Psoas muscle (tissue), 7 donors: ENCODE measurements at regions not wholly inside any gene's neighbourhood (a gene's known extent, or its start where the extent isn't known, plus 50 kb on each side); places are given as distances from the start of the nearest gene placed in this dataset.

ENCODE experiments used
- ATAC-seq, 4 donors: fragments of 200-7000 bp; cut with Tn5 transposase; one replicate each; pipeline ENCODE4 v1.9.1; 2020; ENCODE audit warnings: moderate library complexity in 3 of 4, mild to moderate bottlenecking in 2 of 4
- DNase-seq, 2 donors: peaks; one replicate each; pipeline ENCODE4 v3.0.0-alpha.2; 2020
- H3K27ac ChIP-seq: fragments of 200-600 bp; one replicate; pipeline ENCODE4 v1.8.0; 2022
- H3K27me3 ChIP-seq, 3 donors: fragments of 200-600 bp in 1 of 3; one replicate each; pipeline versions ENCODE4 v1.6.1 to v1.8.0; 2013 to 2022; ENCODE audit warnings: low read length in 2 of 3, mild to moderate bottlenecking in 2 of 3, moderate library complexity in 1 of 3; ENCODE audit not compliant: insufficient read depth in 3 of 3
- H3K36me3 ChIP-seq, 2 donors: fragments of 200-600 bp in 1 of 2; one replicate each; pipeline versions ENCODE4 v1.6.1 to v1.8.0; 2013 to 2022; ENCODE audit warnings: low read depth in 1 of 2, mild to moderate bottlenecking in 1 of 2, moderate library complexity in 1 of 2; ENCODE audit not compliant: insufficient read depth in 1 of 2
- H3K4me1 ChIP-seq: fragments of 200-600 bp; one replicate; pipeline ENCODE4 v1.8.0; 2022
- H3K4me3 ChIP-seq: fragments of 200-600 bp; one replicate; pipeline ENCODE4 v1.8.0; 2022; ENCODE audit warnings: mild to moderate bottlenecking
- H3K9me3 ChIP-seq: fragments of 200-600 bp; one replicate; pipeline ENCODE4 v1.8.0; 2022
- CTCF ChIP-seq: fragments of 200-600 bp; IDR thresholded peaks from one replicate; pipeline ENCODE4 v1.8.0; 2022; ENCODE audit warnings: antibody characterized with exemption
- whole genome bisulfite sequencing, 3 donors: extraction: QIAGEN DNeasy Blood & Tissue Kit; methylation state at CpG; one replicate each; pipeline versions ENCODE4 v1.1.6 to v1.1.7; 2013; 5-methylcytosine and 5-hydroxymethylcytosine counted together
- intact Hi-C, 2 donors: fragments of 100-400 bp; cut with DNase I; formaldehyde crosslinking; loops; one replicate each; pipeline versions ENCODE4 v1.11.0 to v1.14.2; 2022
- donor health status: healthy with polysubstance abuse.
- donor health status: DM: no; HTN: no; CAD: no; lungs with moderate emphysema.
- donor health status: Bipolar disorder and iron deficiency.
- donor health status: healthy.
- donor health status: DM: yes; HTN: yes; CAD: no.
- donor health status: DM: no; HTN: no; CAD: no.
- donor health status: DM: yes; HTN: yes; CAD: no.

- no peak overlapping the region for H3K4me3 ChIP-seq
- no peaks in the 10 kb centered on the region for H3K27me3 ChIP-seq
- no peak overlapping the region for H3K27ac ChIP-seq
- DNase-seq (no peak), ATAC-seq (no peak)
- no peaks in the 10 kb centered on the region for H3K36me3 ChIP-seq
- 61 to 64% (median 62%) methylated on average over 11 of the region's 11 CpGs for WGBS, 3 donors
- intact Hi-C loops: loop anchor here (5.0 to 10.0 kb wide), 2 partner anchors 337 to 525 kb away; no protein-coding TSS in a partner anchor
- peaks cover 3% of the 10 kb centered on the region for H3K9me3 ChIP-seq
- H3K4me1 ChIP-seq: no peaks in the 10 kb centered on the region
- TF ChIP-seq CTCF: no peak
Measured at GRCh38 chr6:110049696-110050439, 71.8 kb downstream of the GPR6 start.
